ENCODE measurements at regions not wholly inside any gene's neighbourhood (a gene's known extent, or its start where the extent isn't known, plus 50 kb on each side); places are given as distances from the start of the nearest gene placed in this dataset.

- DNase-seq (ENCODE audit: low read depth) = no peak
Observed at GRCh38 chr2:128368437-128369107, 49.9 kb upstream of the HS6ST1 start.

- no peak for DNase-seq (ENCODE audit: low read depth)
Observed at GRCh38 chr2:128369108-128369555, 50.5 kb upstream of the HS6ST1 start.

GRCh38 chr2:128369602-128370467 lies 51.2 kb upstream of the HS6ST1 start:
- no peak for DNase-seq (ENCODE audit: low read depth)

GRCh38 chr2:128370468-128371247 lies 52.0 kb upstream of the HS6ST1 start:
- DNase-seq (ENCODE audit: low read depth) = no peak

- DNase-seq (ENCODE audit: low read depth) = no peak
Observed at GRCh38 chr2:128371248-128371630, 52.6 kb upstream of the HS6ST1 start.

- no peak for DNase-seq (ENCODE audit: low read depth)
Observed at GRCh38 chr2:128371648-128372345, 53.1 kb upstream of the HS6ST1 start.

- no peak for DNase-seq (ENCODE audit: low read depth)
Observed at GRCh38 chr2:128372621-128373341, 54.1 kb upstream of the HS6ST1 start.

- DNase-seq (ENCODE audit: low read depth) = no peak
Observed at GRCh38 chr2:128373451-128374000, 54.9 kb upstream of the HS6ST1 start.

- peak; percentile 38 for DNase-seq (ENCODE audit: low read depth)
Observed at GRCh38 chr2:128374001-128374710, 55.5 kb upstream of the HS6ST1 start.

- no peak for DNase-seq (ENCODE audit: low read depth)
Observed at GRCh38 chr2:128374711-128375413, 56.2 kb upstream of the HS6ST1 start.

GRCh38 chr2:128375454-128375853 lies 56.8 kb upstream of the HS6ST1 start:
- DNase-seq (ENCODE audit: low read depth) = no peak

- DNase-seq (ENCODE audit: low read depth) = no peak
Observed at GRCh38 chr2:128376241-128377041, 57.8 kb upstream of the HS6ST1 start.

- DNase-seq (ENCODE audit: low read depth) = no peak
Observed at GRCh38 chr2:128377071-128377910, 58.6 kb upstream of the HS6ST1 start.

- no peak for DNase-seq (ENCODE audit: low read depth)
Observed at GRCh38 chr2:128378231-128379020, 59.8 kb upstream of the HS6ST1 start.

GRCh38 chr2:128379021-128380015 lies 60.6 kb upstream of the HS6ST1 start:
- peak; percentile 77 for DNase-seq (ENCODE audit: low read depth)
